ENCODE measurements at regions not wholly inside any gene's neighbourhood (a gene's known extent, or its start where the extent isn't known, plus 50 kb on each side); places are given as distances from the start of the nearest gene placed in this dataset.

GRCh38 chr12:97781342-97781741 is 318.7 kb downstream of the RMST start:
- TF ChIP-seq CTCF (IDR thresholded peaks at IDR 0.05) (no peak), POLR2AphosphoS5 (IDR thresholded peaks at IDR 0.05) (no peak), POLR2A (IDR thresholded peaks at IDR 0.05) (no peak)

All from breast epithelium (tissue), 3 donors.